GM12865 (cell line): ENCODE measurements at regions not wholly inside any gene's neighbourhood (a gene's known extent, or its start where the extent isn't known, plus 50 kb on each side); places are given as distances from the start of the nearest gene placed in this dataset.

Experiments used
- DNase-seq: peaks from one replicate; pipeline ENCODE4 v3.0.0; 2010; ENCODE audit warnings: low read depth
- H3K4me3 ChIP-seq: 2 replicates; pipeline ENCODE4 v1.5.1; 2011; ENCODE audit warnings: mild to moderate bottlenecking, low read depth, low read length, control low read depth
- CTCF ChIP-seq: IDR thresholded peaks from 2 replicates; pipeline ENCODE4 v1.5.1; 2011; ENCODE audit warnings: low read length, control low read depth, low read depth, inconsistent platforms; ENCODE audit not compliant: insufficient read depth; ENCODE audit errors: missing control alignments

GRCh38 chr2:111634995-111635538 lies 248.9 kb downstream of the ANAPC1 start:
- no peak for TF ChIP-seq CTCF
- H3K4me3 ChIP-seq, result no peak overlapping the region
- DNase-seq, result no peak

GRCh38 chr2:111636905-111637304 lies 247.1 kb downstream of the ANAPC1 start:
- TF ChIP-seq CTCF, result no peak
- H3K4me3 ChIP-seq, result no peak overlapping the region
- no peak for DNase-seq

- DNase-seq, result no peak
- TF ChIP-seq CTCF, result no peak
- no peak overlapping the region for H3K4me3 ChIP-seq
Observed at GRCh38 chr2:111638274-111638877, 245.6 kb downstream of the ANAPC1 start.

DNA sequence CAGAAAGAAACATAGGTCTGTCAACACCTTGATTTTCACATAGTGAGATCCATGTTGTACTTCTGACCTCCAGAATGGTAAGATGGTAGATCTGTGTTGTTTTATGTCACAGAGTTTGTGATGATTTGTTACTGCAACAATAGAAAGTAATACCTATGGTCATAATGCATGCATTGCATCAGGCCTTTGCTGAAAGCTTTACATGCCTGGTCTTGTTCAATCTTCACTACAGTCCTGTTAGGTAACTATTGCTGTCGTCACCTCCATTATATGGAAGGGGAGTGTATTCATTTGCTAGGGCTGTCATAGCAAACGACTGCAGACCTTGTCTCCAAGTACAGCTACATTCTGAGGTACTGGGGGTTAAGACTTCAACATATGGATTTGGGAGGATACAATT lies 243.5 kb downstream of the ANAPC1 start:
- no peak overlapping the region for H3K4me3 ChIP-seq
- no peak for DNase-seq
- TF ChIP-seq CTCF, result no peak

GRCh38 chr2:111642586-111643327 lies 241.2 kb downstream of the ANAPC1 start:
- no peak for DNase-seq
- H3K4me3 ChIP-seq, result no peak overlapping the region
- TF ChIP-seq CTCF, result no peak

GRCh38 chr2:111643759-111644158 lies 240.2 kb downstream of the ANAPC1 start:
- no peak overlapping the region for H3K4me3 ChIP-seq
- no peak for DNase-seq
- no peak for TF ChIP-seq CTCF
